Fibroblast of lung (primary cell): ENCODE measurements at regions not wholly inside any gene's neighbourhood (a gene's known extent, or its start where the extent isn't known, plus 50 kb on each side); places are given as distances from the start of the nearest gene placed in this dataset.

Source experiments
- DNase-seq, 2 donors: peaks; one replicate each; pipeline versions ENCODE4 v3.0.0 to v3.0.0-alpha.2; 2010; ENCODE audit warnings: low read depth in 2 of 2
- H2AFZ ChIP-seq: 2 replicates; pipeline ENCODE4 v1.5.1; 2012; ENCODE audit warnings: low read length, control low read depth, inconsistent platforms
- H3K27ac ChIP-seq: 2 replicates; pipeline ENCODE4 v1.5.1; 2011; ENCODE audit warnings: low read length, control low read depth; ENCODE audit not compliant: insufficient read depth
- H3K27me3 ChIP-seq: 2 replicates; pipeline ENCODE4 v1.5.1; 2011; ENCODE audit warnings: mild to moderate bottlenecking, low read length; ENCODE audit not compliant: control insufficient read depth, insufficient read depth
- H3K36me3 ChIP-seq: 2 replicates; pipeline ENCODE4 v1.5.1; 2011; ENCODE audit warnings: low read length; ENCODE audit not compliant: control insufficient read depth, insufficient read depth
- H3K4me1 ChIP-seq: 2 replicates; pipeline ENCODE4 v1.5.1; 2011; ENCODE audit warnings: low read length; ENCODE audit not compliant: control insufficient read depth, insufficient read depth; ENCODE audit errors: extremely low read depth
- H3K4me2 ChIP-seq: 2 replicates; pipeline ENCODE4 v1.5.1; 2011; ENCODE audit warnings: low read length, control low read depth; ENCODE audit not compliant: insufficient read depth; ENCODE audit errors: extremely low read depth
- H3K4me3 ChIP-seq, 4 experiments: fragments of 200-600 bp in 1 of 4; sonication (generic) in 1 of 4; replicated peaks in 1 of 4; 2 replicates each; pipeline ENCODE4 v1.5.1; 2011 to 2016; ENCODE audit warnings: low read length in 4 of 4, low read depth in 3 of 4, mild to moderate bottlenecking in 3 of 4, control low read depth in 2 of 4, inconsistent platforms in 1 of 4, mixed read lengths in 1 of 4; ENCODE audit not compliant: insufficient read depth in 1 of 4; ENCODE audit errors: control extremely low read depth in 1 of 4
- H3K79me2 ChIP-seq: 2 replicates; pipeline ENCODE4 v1.5.1; 2012; ENCODE audit warnings: mild to moderate bottlenecking, low read length, inconsistent platforms; ENCODE audit not compliant: control insufficient read depth, insufficient read depth
- H3K9ac ChIP-seq: 2 replicates; pipeline ENCODE4 v1.5.1; 2011; ENCODE audit warnings: mild to moderate bottlenecking, low read length, control low read depth; ENCODE audit not compliant: insufficient read depth
- H3K9me3 ChIP-seq: 2 replicates; pipeline ENCODE4 v1.5.1; 2012; ENCODE audit warnings: low read depth, low read length; ENCODE audit not compliant: control insufficient read depth, insufficient read depth
- H4K20me1 ChIP-seq: 2 replicates; pipeline ENCODE4 v1.5.1; 2011; ENCODE audit warnings: low read length; ENCODE audit not compliant: control insufficient read depth, insufficient read depth; ENCODE audit errors: extremely low read depth
- EZH2 ChIP-seq: IDR thresholded peaks from 2 replicates; pipeline ENCODE4 v1.5.1; 2012; ENCODE audit warnings: low read length, control low read depth, mild to moderate bottlenecking; ENCODE audit errors: missing control alignments
- TF ChIP-seq, protein P1 (sequence below), 2 donors: IDR thresholded peaks in 1 of 2; conservative IDR thresholded peaks in 1 of 2; 1 replicate in 1 of 2; 2 replicates in 1 of 2; pipeline ENCODE4 v1.5.1; 2011 to 2012; ENCODE audit warnings: low read length in 2 of 2, control low read depth in 1 of 2, inconsistent platforms in 1 of 2, low read depth in 1 of 2, mild to moderate bottlenecking in 1 of 2

DNA sequence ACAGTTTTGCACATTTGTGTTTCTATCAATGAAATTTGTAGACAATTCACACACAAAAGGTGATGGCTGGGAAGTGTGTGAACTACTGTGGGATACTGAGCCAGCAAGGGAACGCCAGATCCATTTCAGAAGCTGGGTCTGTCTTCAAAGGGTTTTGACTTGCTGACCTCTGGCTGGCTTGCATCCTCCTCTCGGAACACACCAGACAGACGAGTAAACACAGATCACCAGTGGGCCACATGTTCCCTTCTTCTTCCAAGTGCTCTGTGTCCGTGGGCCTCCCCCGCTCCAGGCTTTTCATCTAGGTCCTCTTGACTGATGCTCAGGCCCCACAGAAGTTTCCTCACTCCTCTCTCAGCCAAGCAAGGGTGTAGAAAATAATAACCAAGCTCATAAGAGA is 122.2 kb upstream of the OSR1 start:
- Histone ChIP-seq H3K27me3 (no peaks in the 10 kb centered on the region), H2AFZ (no peak overlapping the region), H3K9ac (no peak overlapping the region), H3K4me1 (no peaks in the 10 kb centered on the region), H3K4me3 (no peak overlapping the region), H3K36me3 (no peaks in the 10 kb centered on the region), H4K20me1 (no peaks in the 10 kb centered on the region), H3K4me2 (no peak overlapping the region), H3K79me2 (no peaks in the 10 kb centered on the region), H3K9me3 (no peaks in the 10 kb centered on the region), H3K27ac (no peak overlapping the region)
- DNase-seq, result no peak
- TF ChIP-seq, protein P1, sequence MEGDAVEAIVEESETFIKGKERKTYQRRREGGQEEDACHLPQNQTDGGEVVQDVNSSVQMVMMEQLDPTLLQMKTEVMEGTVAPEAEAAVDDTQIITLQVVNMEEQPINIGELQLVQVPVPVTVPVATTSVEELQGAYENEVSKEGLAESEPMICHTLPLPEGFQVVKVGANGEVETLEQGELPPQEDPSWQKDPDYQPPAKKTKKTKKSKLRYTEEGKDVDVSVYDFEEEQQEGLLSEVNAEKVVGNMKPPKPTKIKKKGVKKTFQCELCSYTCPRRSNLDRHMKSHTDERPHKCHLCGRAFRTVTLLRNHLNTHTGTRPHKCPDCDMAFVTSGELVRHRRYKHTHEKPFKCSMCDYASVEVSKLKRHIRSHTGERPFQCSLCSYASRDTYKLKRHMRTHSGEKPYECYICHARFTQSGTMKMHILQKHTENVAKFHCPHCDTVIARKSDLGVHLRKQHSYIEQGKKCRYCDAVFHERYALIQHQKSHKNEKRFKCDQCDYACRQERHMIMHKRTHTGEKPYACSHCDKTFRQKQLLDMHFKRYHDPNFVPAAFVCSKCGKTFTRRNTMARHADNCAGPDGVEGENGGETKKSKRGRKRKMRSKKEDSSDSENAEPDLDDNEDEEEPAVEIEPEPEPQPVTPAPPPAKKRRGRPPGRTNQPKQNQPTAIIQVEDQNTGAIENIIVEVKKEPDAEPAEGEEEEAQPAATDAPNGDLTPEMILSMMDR (conservative IDR thresholded peaks at IDR 0.05 in 1 of 2, IDR thresholded peaks at IDR 0.05 in 1 of 2; ENCODE audit: low read depth in 1 of 2, low read length in 2 of 2), result no peak
- no peak for TF ChIP-seq EZH2

DNA sequence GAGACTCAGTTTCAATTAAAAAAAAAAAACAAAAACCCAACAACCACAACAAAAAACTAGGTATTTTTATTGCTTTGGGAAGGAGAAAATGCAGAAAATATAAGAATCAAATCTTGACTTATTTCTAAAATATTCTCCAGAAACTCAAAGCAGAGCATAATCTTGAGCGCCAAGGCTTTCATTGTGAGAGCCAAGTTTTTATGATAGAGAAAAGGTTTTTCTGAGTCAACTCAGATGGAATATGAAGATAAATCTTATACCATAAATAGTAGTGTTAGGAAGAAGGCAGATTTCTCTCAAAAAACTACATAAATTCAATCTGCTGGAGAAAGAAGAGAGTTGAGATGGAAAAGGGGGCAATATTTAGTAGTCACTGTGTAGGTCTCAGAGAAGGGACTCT is 121.2 kb upstream of the OSR1 start:
- Histone ChIP-seq H3K4me3 (no peak overlapping the region), H4K20me1 (no peaks in the 10 kb centered on the region), H3K4me2 (no peak overlapping the region), H3K9me3 (no peaks in the 10 kb centered on the region), H3K4me1 (no peaks in the 10 kb centered on the region), H3K36me3 (no peaks in the 10 kb centered on the region), H3K27me3 (no peaks in the 10 kb centered on the region), H2AFZ (no peak overlapping the region), H3K9ac (no peak overlapping the region), H3K27ac (no peak overlapping the region), H3K79me2 (no peaks in the 10 kb centered on the region)
- no peak for DNase-seq
- TF ChIP-seq EZH2, result no peak
- TF ChIP-seq, protein P1 (conservative IDR thresholded peaks at IDR 0.05 in 1 of 2, IDR thresholded peaks at IDR 0.05 in 1 of 2; ENCODE audit: low read depth in 1 of 2, low read length in 2 of 2), result no peak

DNA sequence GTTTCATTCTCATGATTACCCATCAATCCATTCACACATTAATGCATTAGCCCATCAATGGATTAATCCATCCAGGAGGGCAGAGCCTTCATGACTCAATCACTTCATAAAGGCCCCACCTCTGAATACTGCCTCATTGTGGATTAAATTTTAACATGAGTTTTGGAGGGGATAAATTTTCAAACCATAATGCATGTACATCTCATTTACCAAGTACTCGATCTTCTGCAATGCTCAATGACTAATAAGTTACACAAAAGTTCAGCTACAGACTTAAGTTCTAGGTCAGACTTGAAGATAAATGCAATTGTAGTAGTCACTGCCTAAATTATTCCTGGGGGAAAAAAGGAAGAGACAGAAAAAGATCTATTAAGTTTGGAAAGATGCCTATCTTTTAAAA is 120.0 kb upstream of the OSR1 start:
- Histone ChIP-seq H3K36me3 (no peaks in the 10 kb centered on the region), H3K9me3 (no peaks in the 10 kb centered on the region), H3K4me1 (no peaks in the 10 kb centered on the region), H3K27me3 (no peaks in the 10 kb centered on the region), H3K27ac (no peak overlapping the region), H3K79me2 (no peaks in the 10 kb centered on the region), H3K4me2 (no peak overlapping the region), H3K9ac (no peak overlapping the region), H4K20me1 (no peaks in the 10 kb centered on the region), H3K4me3 (no peak overlapping the region), H2AFZ (no peak overlapping the region)
- no peak for TF ChIP-seq EZH2
- TF ChIP-seq, protein P1 (conservative IDR thresholded peaks at IDR 0.05 in 1 of 2, IDR thresholded peaks at IDR 0.05 in 1 of 2; ENCODE audit: low read depth in 1 of 2, low read length in 2 of 2), result no peak
- DNase-seq, result peak in 1 of 2 donors; percentile 17
